Sigmoid colon (tissue), 6 donors: ENCODE measurements at regions not wholly inside any gene's neighbourhood (a gene's known extent, or its start where the extent isn't known, plus 50 kb on each side); places are given as distances from the start of the nearest gene placed in this dataset.
"Not testable (repeated sequence)": the region's sequence is repeated elsewhere in the genome, so short reads cannot be mapped to it uniquely, and the experiment has no call there.

Experiments used
- DNase-seq: peaks from one replicate; pipeline ENCODE4 v3.0.0-alpha.2; 2019
- H3K27ac ChIP-seq, 4 donors: fragments of 200-600 bp; sonication (generic); one replicate each; pipeline ENCODE4 v1.5.1; 2016 to 2019; ENCODE audit warnings: mild to moderate bottlenecking in 1 of 4
- H3K27me3 ChIP-seq, 3 donors: fragments of 200-600 bp; sonication (generic); one replicate each; pipeline ENCODE4 v1.5.1; 2019; ENCODE audit warnings: mild to moderate bottlenecking in 1 of 3
- H3K36me3 ChIP-seq, 4 donors: fragments of 200-600 bp; sonication (generic); one replicate each; pipeline ENCODE4 v1.5.1; 2016 to 2019
- H3K4me1 ChIP-seq, 4 donors: fragments of 200-600 bp; sonication (generic); one replicate each; pipeline ENCODE4 v1.5.1; 2017 to 2019
- H3K4me3 ChIP-seq, 4 donors: fragments of 200-600 bp; sonication (generic); one replicate each; pipeline ENCODE4 v1.5.1; 2017 to 2019; ENCODE audit warnings: mild to moderate bottlenecking in 2 of 4, moderate library complexity in 1 of 4
- H3K9me3 ChIP-seq, 4 donors: fragments of 200-600 bp in 3 of 4; sonication (generic) in 3 of 4; one replicate each; pipeline versions ENCODE4 v1.5.1 to v1.6.1; 2013 to 2019
- EP300 ChIP-seq, 4 donors: sonication (generic); formaldehyde crosslinking; IDR thresholded peaks; one replicate each; pipeline ENCODE4 v1.6.1; 2017; ENCODE audit warnings: antibody characterized with exemption in 4 of 4
- POLR2A ChIP-seq, 2 donors: fragments of 450-650 bp; IDR thresholded peaks; one replicate each; pipeline ENCODE4 v1.6.1; 2016; ENCODE audit warnings: antibody characterized with exemption in 2 of 2, mild to moderate bottlenecking in 2 of 2, moderate library complexity in 2 of 2
- POLR2AphosphoS5 ChIP-seq, 4 donors: sonication (generic); formaldehyde crosslinking; IDR thresholded peaks; one replicate each; pipeline ENCODE4 v1.6.1; 2017; ENCODE audit warnings: antibody characterized with exemption in 4 of 4
- WGBS, 2 donors: extraction: QIAGEN DNeasy Blood & Tissue Kit; methylation state at CpG; one replicate each; pipeline ENCODE4 v1.1.7; 2013; 5-methylcytosine and 5-hydroxymethylcytosine counted together
- intact Hi-C: fragments of 100-400 bp; cut with DNase I; formaldehyde crosslinking; loops from one replicate; pipeline ENCODE4 v1.15.1; 2023
- TF ChIP-seq, protein P1 (sequence below), 4 experiments: fragments of 450-650 bp in 3 of 4; fragments of 200-600 bp in 1 of 4; IDR thresholded peaks; one replicate each; pipeline ENCODE4 v1.5.1; 2016 to 2019; ENCODE audit warnings: antibody characterized with exemption in 4 of 4, mild to moderate bottlenecking in 3 of 4, moderate library complexity in 2 of 4
- donor health status: healthy with polysubstance abuse.
- donor health status: healthy.

DNA sequence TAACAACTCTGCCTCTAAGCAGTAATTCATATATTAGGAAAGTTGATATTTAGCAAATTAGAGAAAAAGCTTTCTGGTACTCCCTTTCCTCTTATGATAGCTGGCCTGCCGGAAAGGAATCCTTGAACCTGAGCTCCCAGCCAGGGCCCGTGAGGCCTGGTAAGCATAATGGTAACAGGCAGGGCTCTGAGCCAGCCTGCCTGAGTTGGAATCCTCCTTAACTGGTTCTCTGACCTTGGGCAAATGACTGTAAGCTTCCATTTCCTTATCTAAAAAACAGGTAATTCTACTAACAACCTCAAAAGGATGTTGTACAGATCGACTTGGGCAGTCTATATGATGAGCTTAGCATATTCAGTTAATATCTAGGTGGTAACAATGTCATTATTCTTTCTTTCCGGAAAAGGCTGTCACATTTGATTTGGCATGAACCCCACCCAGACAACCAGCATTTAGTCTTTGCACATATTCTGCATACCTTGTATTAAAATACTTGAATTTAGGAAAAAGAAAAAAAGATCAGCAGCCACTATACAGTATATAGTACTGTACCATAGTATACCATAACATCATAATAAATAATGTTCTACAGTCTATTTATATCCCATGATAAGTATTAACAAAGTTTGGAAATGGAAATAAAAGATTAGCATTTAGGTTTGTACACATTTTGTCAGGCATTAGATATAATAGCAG is 55.7 kb upstream of the MAP3K1 start:
- DNase-seq = no peak
- no peak overlapping the region for H3K4me3 ChIP-seq
- H3K36me3 ChIP-seq = no peaks in the 10 kb centered on the region
- H3K4me1 ChIP-seq = no peaks in the 10 kb centered on the region
- no peak overlapping the region for H3K27ac ChIP-seq
- 53 to 73% methylated on average over 4 of the region's 4 CpGs for WGBS, 2 donors
- no peaks in the 10 kb centered on the region for H3K27me3 ChIP-seq
- no peaks in the 10 kb centered on the region for H3K9me3 ChIP-seq
- TF ChIP-seq, protein P1, sequence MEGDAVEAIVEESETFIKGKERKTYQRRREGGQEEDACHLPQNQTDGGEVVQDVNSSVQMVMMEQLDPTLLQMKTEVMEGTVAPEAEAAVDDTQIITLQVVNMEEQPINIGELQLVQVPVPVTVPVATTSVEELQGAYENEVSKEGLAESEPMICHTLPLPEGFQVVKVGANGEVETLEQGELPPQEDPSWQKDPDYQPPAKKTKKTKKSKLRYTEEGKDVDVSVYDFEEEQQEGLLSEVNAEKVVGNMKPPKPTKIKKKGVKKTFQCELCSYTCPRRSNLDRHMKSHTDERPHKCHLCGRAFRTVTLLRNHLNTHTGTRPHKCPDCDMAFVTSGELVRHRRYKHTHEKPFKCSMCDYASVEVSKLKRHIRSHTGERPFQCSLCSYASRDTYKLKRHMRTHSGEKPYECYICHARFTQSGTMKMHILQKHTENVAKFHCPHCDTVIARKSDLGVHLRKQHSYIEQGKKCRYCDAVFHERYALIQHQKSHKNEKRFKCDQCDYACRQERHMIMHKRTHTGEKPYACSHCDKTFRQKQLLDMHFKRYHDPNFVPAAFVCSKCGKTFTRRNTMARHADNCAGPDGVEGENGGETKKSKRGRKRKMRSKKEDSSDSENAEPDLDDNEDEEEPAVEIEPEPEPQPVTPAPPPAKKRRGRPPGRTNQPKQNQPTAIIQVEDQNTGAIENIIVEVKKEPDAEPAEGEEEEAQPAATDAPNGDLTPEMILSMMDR (IDR thresholded peaks at IDR 0.05) = no peak
- no peak for TF ChIP-seq EP300 (IDR thresholded peaks at IDR 0.05)
- no peak for TF ChIP-seq POLR2A (IDR thresholded peaks at IDR 0.05)
- no peak for TF ChIP-seq POLR2AphosphoS5 (IDR thresholded peaks at IDR 0.05)
- intact Hi-C loops = no loop called here

DNA sequence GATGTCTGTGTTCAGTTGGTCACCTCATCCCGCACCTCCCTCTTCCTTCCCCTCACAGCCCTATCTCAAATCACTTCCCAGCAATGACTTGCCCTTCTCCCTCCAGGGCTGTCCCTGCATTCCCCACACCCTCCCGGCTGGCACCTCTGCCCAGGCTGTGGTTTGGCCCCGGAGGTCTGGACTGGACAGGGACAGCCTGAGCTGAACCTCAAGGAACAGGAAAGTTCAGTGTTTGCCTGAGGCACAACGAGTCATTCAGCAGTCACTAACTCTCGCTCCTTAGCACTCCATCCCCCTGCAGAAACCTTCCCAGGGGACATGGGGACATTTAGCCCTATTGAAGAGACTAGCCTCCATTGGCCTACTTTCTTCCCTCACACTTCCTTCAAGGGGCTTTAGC is 58.3 kb upstream of the MAP3K1 start:
- no peak for DNase-seq
- intact Hi-C loops = no loop called here
- Histone ChIP-seq H3K27ac (no peak overlapping the region), H3K4me1 (no peaks in the 10 kb centered on the region), H3K36me3 (no peaks in the 10 kb centered on the region), H3K9me3 (peaks cover 0 to 3% (median 0%) of the 10 kb centered on the region in 4 donors), H3K4me3 (no peak overlapping the region), H3K27me3 (no peaks in the 10 kb centered on the region)
- 85 to 90% methylated on average over 5 of the region's 5 CpGs for WGBS, 2 donors
- TF ChIP-seq POLR2A (IDR thresholded peaks at IDR 0.05) (no peak), EP300 (IDR thresholded peaks at IDR 0.05) (no peak), POLR2AphosphoS5 (IDR thresholded peaks at IDR 0.05) (no peak)
- TF ChIP-seq, protein P1 (IDR thresholded peaks at IDR 0.05) = no peak

DNA sequence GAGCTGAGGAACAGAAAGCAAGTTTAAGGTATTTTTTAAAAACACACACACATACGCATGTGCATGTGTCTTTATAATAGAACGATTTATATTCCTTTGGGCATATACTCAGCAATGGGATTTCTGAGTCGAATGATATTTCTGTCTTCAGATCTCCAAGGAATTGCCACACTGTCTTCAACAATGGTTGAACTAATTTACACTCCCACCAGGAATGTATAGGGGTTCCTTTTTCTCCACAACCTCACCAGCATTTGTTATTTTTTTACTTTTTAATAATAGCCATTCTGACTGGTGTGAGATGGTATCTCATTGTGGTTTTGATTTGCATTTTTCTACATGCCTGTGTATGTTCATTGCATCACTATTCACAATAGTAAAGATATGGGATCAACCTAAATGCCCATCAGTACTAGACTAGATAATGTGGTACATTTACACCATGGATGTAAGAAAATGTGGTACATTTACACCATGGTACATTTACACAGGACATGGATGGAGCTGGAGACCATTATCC is 60.3 kb upstream of the MAP3K1 start:
- Histone ChIP-seq H3K9me3 (peaks cover 0 to 4% (median 0%) of the 10 kb centered on the region in 4 donors), H3K27me3 (no peaks in the 10 kb centered on the region), H3K4me3 (no peak overlapping the region), H3K27ac (no peak overlapping the region), H3K36me3 (no peaks in the 10 kb centered on the region), H3K4me1 (no peaks in the 10 kb centered on the region)
- intact Hi-C loops = no loop called here
- WGBS, 2 donors = 91 to 92% methylated on average over 3 of the region's 3 CpGs
- no peak for DNase-seq
- no peak for TF ChIP-seq POLR2A (IDR thresholded peaks at IDR 0.05)
- TF ChIP-seq EP300 (IDR thresholded peaks at IDR 0.05) = no peak
- TF ChIP-seq, protein P1 (IDR thresholded peaks at IDR 0.05) = no peak
- TF ChIP-seq POLR2AphosphoS5 (IDR thresholded peaks at IDR 0.05) = no peak

DNA sequence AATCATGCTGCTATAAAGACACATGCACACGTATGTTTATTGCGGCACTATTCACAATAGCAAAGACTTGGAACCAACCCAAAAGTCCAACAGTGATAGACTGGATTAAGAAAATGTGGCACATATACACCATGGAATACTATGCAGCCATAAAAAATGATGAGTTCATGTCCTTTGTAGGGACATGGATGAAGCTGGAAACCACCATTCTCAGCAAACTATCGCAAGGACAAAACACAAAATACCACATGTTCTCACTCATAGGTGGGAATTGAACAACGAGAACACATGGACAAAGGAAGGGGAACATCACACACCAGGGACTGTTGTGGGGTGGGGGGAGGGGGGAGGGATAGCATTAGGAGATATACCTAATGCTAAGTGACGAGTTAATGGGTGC is 61.8 kb upstream of the MAP3K1 start:
- WGBS, 2 donors = 87 to 90% methylated on average over 5 of the region's 5 CpGs
- intact Hi-C loops, H3K4me3 ChIP-seq, H3K4me1 ChIP-seq, H3K27ac ChIP-seq, H3K27me3 ChIP-seq, H3K9me3 ChIP-seq, H3K36me3 ChIP-seq, DNase-seq: not testable (repeated sequence)

DNA sequence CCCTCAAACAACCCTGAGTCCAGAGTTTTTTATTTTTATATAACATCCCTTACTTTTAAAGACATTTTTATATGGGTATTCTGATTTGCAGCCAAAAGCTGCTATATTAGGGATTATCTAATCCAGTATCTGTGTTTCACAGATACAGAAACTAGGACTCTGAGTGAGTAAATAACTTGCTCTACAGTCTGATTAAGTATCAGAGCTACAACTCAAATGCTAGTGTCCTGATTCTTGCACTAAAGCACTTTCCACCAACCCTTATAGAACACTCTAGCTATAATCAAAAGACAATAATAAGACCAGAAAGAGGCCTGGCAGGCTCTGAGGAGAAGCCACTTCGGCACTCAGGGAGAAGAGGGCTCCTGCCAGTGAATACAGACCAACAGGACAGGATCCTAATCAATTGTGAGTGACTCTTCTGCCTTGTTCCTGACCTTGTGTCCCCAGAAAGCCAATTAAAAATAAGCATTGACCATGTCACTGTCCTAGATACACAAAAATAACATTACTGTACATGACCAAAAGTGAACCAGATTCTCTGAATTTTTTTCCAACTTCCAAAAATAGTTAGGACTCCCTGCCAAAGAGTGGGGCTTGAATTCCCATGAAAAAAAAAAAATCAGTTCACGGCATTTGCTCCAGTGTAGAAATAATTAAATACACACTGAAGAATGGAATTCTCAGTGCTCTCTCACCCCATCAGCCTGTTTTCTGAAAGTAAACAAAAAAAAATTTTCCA is 63.6 kb upstream of the MAP3K1 start:
- no peak overlapping the region for H3K4me3 ChIP-seq
- no peak overlapping the region for H3K27ac ChIP-seq
- TF ChIP-seq POLR2AphosphoS5 (IDR thresholded peaks at IDR 0.05) = no peak
- no peak for TF ChIP-seq EP300 (IDR thresholded peaks at IDR 0.05)
- TF ChIP-seq, protein P1 (IDR thresholded peaks at IDR 0.05) = no peak
- TF ChIP-seq POLR2A (IDR thresholded peaks at IDR 0.05) = no peak
- WGBS, 2 donors = 73 to 74% methylated on average over 2 of the region's 2 CpGs
- H3K4me1 ChIP-seq = no peaks in the 10 kb centered on the region
- H3K27me3 ChIP-seq = no peaks in the 10 kb centered on the region
- intact Hi-C loops = no loop called here
- peaks cover 0 to 4% (median 0%) of the 10 kb centered on the region in 4 donors for H3K9me3 ChIP-seq
- DNase-seq = no peak
- H3K36me3 ChIP-seq = no peaks in the 10 kb centered on the region
